Adrenal gland (tissue), 5 donors: ENCODE measurements at regions not wholly inside any gene's neighbourhood (a gene's known extent, or its start where the extent isn't known, plus 50 kb on each side); places are given as distances from the start of the nearest gene placed in this dataset.
"Not testable (repeated sequence)": the region's sequence is repeated elsewhere in the genome, so short reads cannot be mapped to it uniquely, and the experiment has no call there.

Source experiments
- CTCF ChIP-seq, 6 experiments: fragments of 450-650 bp in 4 of 6; fragments of 200-600 bp in 2 of 6; sonication (generic) in 1 of 6; IDR thresholded peaks; 1 replicate in 5 of 6; 2 replicates in 1 of 6; pipeline versions ENCODE4 v1.5.1 to v1.8.0; 2016 to 2021; ENCODE audit warnings: antibody characterized with exemption in 6 of 6, mild to moderate bottlenecking in 2 of 6, moderate library complexity in 1 of 6
- POLR2A ChIP-seq, 2 donors: fragments of 450-650 bp; IDR thresholded peaks; one replicate each; pipeline ENCODE4 v1.6.1; 2017; ENCODE audit warnings: antibody characterized with exemption in 2 of 2, mild to moderate bottlenecking in 2 of 2, moderate library complexity in 1 of 2
- donor health status: DM: no; HTN: no; CAD: no.

- TF ChIP-seq CTCF, POLR2A (IDR thresholded peaks at IDR 0.05): not testable (repeated sequence)
These were observed 59.5 kb upstream of the NBPF19 start for GRCh38 chr1:149415373-149415772.
